ENCODE measurements at regions not wholly inside any gene's neighbourhood (a gene's known extent, or its start where the extent isn't known, plus 50 kb on each side); places are given as distances from the start of the nearest gene placed in this dataset.
"Not testable (repeated sequence)": the region's sequence is repeated elsewhere in the genome, so short reads cannot be mapped to it uniquely, and the experiment has no call there.

GRCh38 chr15:96165775-96166174 lies 164.7 kb upstream of the NR2F2 start (continued):
- TF ChIP-seq CSRNP3 (CRISPR knock-in tag; IDR thresholded peaks at IDR 0.05) (no peak), BACH2 (CRISPR knock-in tag; IDR thresholded peaks at IDR 0.05; ENCODE audit: borderline replicate concordance) (no peak), ZFP3 (CRISPR knock-in tag; IDR thresholded peaks at IDR 0.05) (no peak)

DNA sequence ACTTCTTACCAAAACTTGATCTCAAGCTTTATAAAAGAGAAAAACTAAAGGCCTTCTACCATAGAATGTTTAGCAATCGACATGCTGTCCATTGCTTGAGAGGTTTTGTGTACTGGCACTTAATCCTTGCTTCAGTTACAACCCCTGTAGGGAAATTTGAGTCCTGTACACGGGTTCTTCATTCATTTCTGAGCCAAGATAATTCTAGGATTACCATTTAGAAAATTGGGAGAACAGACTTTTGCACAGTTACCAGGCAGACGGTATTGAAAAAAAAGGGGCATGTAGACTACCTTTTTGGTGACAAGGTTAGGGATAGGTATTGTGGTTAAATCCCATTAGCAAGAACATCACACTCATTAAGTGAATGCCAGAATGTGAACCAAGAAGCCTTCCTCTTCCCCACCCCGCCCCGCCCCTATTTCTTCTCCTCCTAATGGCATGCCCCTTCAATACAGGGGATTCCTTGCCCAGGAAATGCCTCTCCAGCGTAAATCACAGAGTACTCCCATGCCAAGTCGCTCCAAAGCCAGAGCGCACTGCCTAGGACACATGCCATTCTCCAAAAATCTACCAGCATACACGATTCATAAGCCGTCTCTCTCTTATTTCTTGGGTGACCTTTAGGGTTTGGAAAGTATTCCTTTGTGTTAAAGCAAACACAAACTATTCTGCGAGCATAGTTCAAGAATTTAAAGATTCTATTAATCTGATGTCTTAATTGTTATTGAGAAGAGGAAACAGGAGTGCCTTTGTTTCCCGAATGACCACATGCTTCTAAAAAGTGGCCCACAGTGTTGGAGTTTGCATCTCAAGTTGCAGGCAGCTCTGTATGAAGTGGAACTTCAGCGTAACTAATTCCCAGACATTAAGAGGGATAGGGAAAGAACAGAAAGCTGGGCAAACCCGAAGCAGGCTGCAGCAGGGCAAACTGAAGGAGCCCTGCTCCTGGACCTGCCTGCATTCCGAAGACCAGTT lies 164.0 kb upstream of the NR2F2 start:
- TF ChIP-seq CREB5 (CRISPR knock-in tag; IDR thresholded peaks at IDR 0.05; ENCODE audit: low read depth) (no peak), TCF4 (CRISPR knock-in tag; IDR thresholded peaks at IDR 0.05; ENCODE audit: borderline replicate concordance) (no peak), ZNF70 (CRISPR knock-in tag; IDR thresholded peaks at IDR 0.05) (no peak), TOX (CRISPR knock-in tag; IDR thresholded peaks at IDR 0.05; ENCODE audit: borderline replicate concordance) (no peak), ZFP30 (CRISPR knock-in tag; IDR thresholded peaks at IDR 0.05) (no peak), ISL1 (CRISPR knock-in tag; IDR thresholded peaks at IDR 0.05) (no peak), ZNF565 (CRISPR knock-in tag; conservative IDR thresholded peaks at IDR 0.05; ENCODE audit: low read depth) (no peak), ZNF8 (CRISPR knock-in tag; IDR thresholded peaks at IDR 0.05) (no peak), CSDC2 (CRISPR knock-in tag; IDR thresholded peaks at IDR 0.05) (no peak), CSRNP3 (CRISPR knock-in tag; IDR thresholded peaks at IDR 0.05) (no peak), PATZ1 (CRISPR knock-in tag; IDR thresholded peaks at IDR 0.05; ENCODE audit: borderline replicate concordance) (no peak), PPARA (CRISPR knock-in tag; IDR thresholded peaks at IDR 0.05; ENCODE audit: borderline replicate concordance) (no peak), ZFP3 (CRISPR knock-in tag; IDR thresholded peaks at IDR 0.05) (no peak), SNAI2 (CRISPR knock-in tag; IDR thresholded peaks at IDR 0.05) (no peak), ARNTL (CRISPR knock-in tag; IDR thresholded peaks at IDR 0.05; ENCODE audit: borderline replicate concordance, low read depth) (no peak), OSR1 (CRISPR knock-in tag; IDR thresholded peaks at IDR 0.05) (no peak)
- ATAC-seq = no peak

DNA sequence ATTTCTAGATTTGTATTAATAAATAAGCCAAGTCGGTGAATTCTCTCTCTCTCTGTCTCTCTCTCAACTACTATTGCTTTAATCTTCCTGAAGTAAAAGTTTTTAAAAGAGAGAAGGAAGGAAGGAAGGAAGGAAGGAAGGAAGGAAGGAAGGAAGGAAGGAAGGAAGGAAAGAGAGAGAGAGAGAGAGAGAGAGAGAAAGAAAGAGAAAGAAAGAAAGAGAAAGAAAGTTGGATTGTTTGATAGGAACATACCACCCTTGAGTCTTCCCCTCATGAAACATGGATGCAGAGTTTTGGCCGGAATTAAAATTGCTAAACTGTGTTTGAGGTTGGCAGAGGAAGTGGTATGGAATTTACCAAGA lies 159.9 kb upstream of the NR2F2 start:
- ATAC-seq = not testable (repeated sequence)

DNA sequence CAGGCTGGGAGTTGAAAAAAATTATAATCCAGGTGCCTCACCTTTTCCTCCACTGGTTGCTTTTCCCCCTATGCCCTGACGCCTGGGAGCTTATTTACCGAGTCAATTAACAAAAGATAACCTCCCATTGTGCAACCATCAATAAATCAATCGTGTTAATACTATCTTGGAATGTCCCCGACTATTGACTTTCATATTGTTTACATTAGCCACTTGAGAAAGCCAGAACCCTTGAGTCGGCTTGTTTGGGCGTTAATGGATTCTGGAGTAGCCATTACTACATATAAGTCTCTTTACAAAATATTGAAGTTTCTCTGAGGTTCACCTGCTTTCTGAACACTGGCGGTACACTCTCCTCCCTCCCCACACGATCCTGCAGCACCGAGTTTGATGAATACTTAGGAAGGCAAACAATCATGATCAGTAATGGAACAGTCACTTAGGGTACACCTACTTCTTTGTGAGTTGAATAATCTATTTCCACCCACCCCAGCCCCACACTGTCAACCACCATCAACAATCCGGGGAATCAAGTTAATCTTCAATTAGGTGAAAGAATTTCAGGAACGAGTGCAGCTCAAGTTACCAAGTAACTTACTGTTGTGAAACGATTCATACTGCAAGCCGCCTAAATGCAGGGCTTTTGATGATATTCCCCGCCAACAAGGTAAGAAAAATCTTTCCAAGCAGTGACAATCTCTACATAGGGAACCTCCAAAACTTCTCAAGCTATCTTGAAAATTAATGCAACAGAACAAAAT lies 159.3 kb upstream of the NR2F2 start:
- no peak for TF ChIP-seq GLIS3 (CRISPR knock-in tag; IDR thresholded peaks at IDR 0.05)
- no peak for TF ChIP-seq TOX (CRISPR knock-in tag; IDR thresholded peaks at IDR 0.05; ENCODE audit: borderline replicate concordance)
- no peak for TF ChIP-seq ARNTL (CRISPR knock-in tag; IDR thresholded peaks at IDR 0.05; ENCODE audit: borderline replicate concordance, low read depth)
- TF ChIP-seq TSHZ2 (CRISPR knock-in tag; IDR thresholded peaks at IDR 0.05) = no peak
- no peak for TF ChIP-seq OSR1 (CRISPR knock-in tag; IDR thresholded peaks at IDR 0.05)
- no peak for TF ChIP-seq ZNF565 (CRISPR knock-in tag; conservative IDR thresholded peaks at IDR 0.05; ENCODE audit: low read depth)
- no peak for TF ChIP-seq PATZ1 (CRISPR knock-in tag; IDR thresholded peaks at IDR 0.05; ENCODE audit: borderline replicate concordance)
- no peak for TF ChIP-seq CREB5 (CRISPR knock-in tag; IDR thresholded peaks at IDR 0.05; ENCODE audit: low read depth)
- ATAC-seq = no peak

Data from SK-N-SH treated with all-trans-retinoic acid at 6 μM for 48 hours (cell line).